A673 (cell line): ENCODE measurements at regions not wholly inside any gene's neighbourhood (a gene's known extent, or its start where the extent isn't known, plus 50 kb on each side); places are given as distances from the start of the nearest gene placed in this dataset.

Experiments
- EZH2 ChIP-seq: fragments of 200-600 bp; sonication (generic); IDR thresholded peaks from 2 replicates; pipeline ENCODE4 v1.6.1; 2017; ENCODE audit warnings: borderline replicate concordance, low read depth, mild to moderate bottlenecking, mixed read lengths, antibody characterized with exemption, low read length; ENCODE audit not compliant: poor library complexity, severe bottlenecking
- TF ChIP-seq, protein P1 (sequence below): fragments of 300-800, 200-600 bp; sonication (generic); conservative IDR thresholded peaks from 2 replicates; pipeline ENCODE4 v1.5.1; 2017; ENCODE audit warnings: low read depth, mild to moderate bottlenecking, antibody characterized with exemption, low read length, moderate library complexity, mixed read lengths

DNA sequence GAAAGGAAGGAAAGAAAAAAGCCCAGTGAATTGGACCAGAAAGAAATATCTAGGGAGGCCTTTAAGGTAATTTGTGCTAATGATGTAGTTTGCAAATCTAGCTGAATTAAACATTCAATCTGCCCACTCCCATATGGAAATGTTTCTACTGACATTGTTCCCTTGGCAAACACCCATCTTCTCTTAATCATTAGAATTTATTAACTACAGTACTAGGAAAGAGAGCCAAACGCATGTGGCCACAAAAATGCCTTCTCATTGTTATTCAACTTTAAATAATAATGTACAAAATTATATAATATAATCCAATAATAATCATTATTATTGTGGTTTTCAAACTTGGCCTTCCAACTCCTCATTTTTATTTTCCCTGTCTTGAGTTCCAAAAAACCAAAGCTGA is 234.7 kb downstream of the NHLRC3 start:
- TF ChIP-seq, protein P1, sequence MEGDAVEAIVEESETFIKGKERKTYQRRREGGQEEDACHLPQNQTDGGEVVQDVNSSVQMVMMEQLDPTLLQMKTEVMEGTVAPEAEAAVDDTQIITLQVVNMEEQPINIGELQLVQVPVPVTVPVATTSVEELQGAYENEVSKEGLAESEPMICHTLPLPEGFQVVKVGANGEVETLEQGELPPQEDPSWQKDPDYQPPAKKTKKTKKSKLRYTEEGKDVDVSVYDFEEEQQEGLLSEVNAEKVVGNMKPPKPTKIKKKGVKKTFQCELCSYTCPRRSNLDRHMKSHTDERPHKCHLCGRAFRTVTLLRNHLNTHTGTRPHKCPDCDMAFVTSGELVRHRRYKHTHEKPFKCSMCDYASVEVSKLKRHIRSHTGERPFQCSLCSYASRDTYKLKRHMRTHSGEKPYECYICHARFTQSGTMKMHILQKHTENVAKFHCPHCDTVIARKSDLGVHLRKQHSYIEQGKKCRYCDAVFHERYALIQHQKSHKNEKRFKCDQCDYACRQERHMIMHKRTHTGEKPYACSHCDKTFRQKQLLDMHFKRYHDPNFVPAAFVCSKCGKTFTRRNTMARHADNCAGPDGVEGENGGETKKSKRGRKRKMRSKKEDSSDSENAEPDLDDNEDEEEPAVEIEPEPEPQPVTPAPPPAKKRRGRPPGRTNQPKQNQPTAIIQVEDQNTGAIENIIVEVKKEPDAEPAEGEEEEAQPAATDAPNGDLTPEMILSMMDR = no peak
- TF ChIP-seq EZH2 = no peak
